ENCODE measurements at regions not wholly inside any gene's neighbourhood (a gene's known extent, or its start where the extent isn't known, plus 50 kb on each side); places are given as distances from the start of the nearest gene placed in this dataset.

GRCh38 chr6:84504025-84504424, 260.4 kb downstream of the TBX18 start (continued):
- no peak for TF ChIP-seq ZNF462 (CRISPR knock-in tag; IDR thresholded peaks at IDR 0.05)

- H3K27ac ChIP-seq (ENCODE audit: low read depth): no peak overlapping the region
- no peak overlapping the region for H2AFZ ChIP-seq
- no peak overlapping the region for H3K4me3 ChIP-seq
- ATAC-seq (no peak), DNase-seq (ENCODE audit: low spot score) (no peak)
- no peak overlapping the region for H3K27ac Mint-ChIP-seq
- no peaks in the 10 kb centered on the region for H3K4me1 ChIP-seq (ENCODE audit: insufficient read depth)
- peaks cover 18% of the 10 kb centered on the region for H3K9me3 Mint-ChIP-seq
- H3K27me3 Mint-ChIP-seq (ENCODE audit: insufficient read depth, low read depth, poor library complexity): peaks cover 4% of the 10 kb centered on the region
- no peaks in the 10 kb centered on the region for H3K27me3 ChIP-seq (ENCODE audit: insufficient read depth)
- 0 out of 2 replicates have a peak, but pooled peaks cover 8% of the 10 kb centered on the region for H3K9me2 ChIP-seq (ENCODE audit: insufficient read depth)
- no peaks in the 10 kb centered on the region for H3K79me2 ChIP-seq (replicated peaks; ENCODE audit: insufficient read depth)
- H3K4me3 Mint-ChIP-seq: no peak overlapping the region
- no peak overlapping the region for H3K4me2 ChIP-seq
- 0 out of 3 replicates have a peak, but pooled peaks cover 4% of the 10 kb centered on the region for H3K4me1 Mint-ChIP-seq
- no peaks in the 10 kb centered on the region; the same call in 1 of the 2 replicates for H3K36me3 ChIP-seq (ENCODE audit: insufficient read depth)
- H3K36me3 Mint-ChIP-seq (ENCODE audit: low read depth): peaks cover 8% of the 10 kb centered on the region; the same call in 2 of the 3 replicates
- no peaks in the 10 kb centered on the region for H4K20me1 ChIP-seq (replicated peaks; ENCODE audit: insufficient read depth)
- H3F3A ChIP-seq (replicated peaks; ENCODE audit: low read depth): no peaks in the 10 kb centered on the region
- TF ChIP-seq CTCF (conservative IDR thresholded peaks at IDR 0.05; ENCODE audit: low read depth in 2 of 2) (no peak), REST (IDR thresholded peaks at IDR 0.05; ENCODE audit: unreplicated experiment) (no peak), CREB1 (CRISPR knock-in tag; IDR thresholded peaks at IDR 0.05; ENCODE audit: low read depth) (no peak), EZH2phosphoT487 (IDR thresholded peaks at IDR 0.05; ENCODE audit: unreplicated experiment) (no peak), ZNF114 (CRISPR knock-in tag; IDR thresholded peaks at IDR 0.05) (no peak), STAT1 (IDR thresholded peaks at IDR 0.05; ENCODE audit: unreplicated experiment) (no peak), POLR2AphosphoS5 (IDR thresholded peaks at IDR 0.05; ENCODE audit: low read depth) (no peak), NANOG (IDR thresholded peaks at IDR 0.05; ENCODE audit: borderline replicate concordance) (no peak), ETS1 (IDR thresholded peaks at IDR 0.05) (no peak)
Measured at GRCh38 chr6:84501315-84501714, 263.1 kb downstream of the TBX18 start.
